OCI-LY1 (cell line): ENCODE measurements at regions not wholly inside any gene's neighbourhood (a gene's known extent, or its start where the extent isn't known, plus 50 kb on each side); places are given as distances from the start of the nearest gene placed in this dataset.

Source experiments
- H2AFZ ChIP-seq: fragments of 200-600 bp; sonication (generic), shearing (Covaris generic); 2 replicates; pipeline ENCODE4 v1.6.0; 2014; ENCODE audit warnings: antibody characterized with exemption, mild to moderate bottlenecking, low read length
- H3F3A ChIP-seq: fragments of 200-600 bp; sonication (generic), shearing (Covaris generic); 2 replicates; pipeline ENCODE4 v1.6.0; 2014; ENCODE audit warnings: mild to moderate bottlenecking, antibody characterized with exemption, low read length, moderate library complexity; ENCODE audit not compliant: insufficient read depth
- H3K27ac ChIP-seq: fragments of 200-600 bp; sonication (generic); 2 replicates; pipeline ENCODE4 v1.5.1; 2014; ENCODE audit warnings: low read length, mixed run types, mild to moderate bottlenecking, low read depth; ENCODE audit not compliant: poor library complexity, severe bottlenecking
- H3K27me3 ChIP-seq: fragments of 200-600 bp; sonication (generic); 2 replicates; pipeline ENCODE4 v1.6.0; 2014; ENCODE audit warnings: antibody characterized with exemption, mild to moderate bottlenecking, low read length, moderate library complexity; ENCODE audit not compliant: insufficient read depth
- H3K36me3 ChIP-seq: fragments of 200-600 bp; sonication (generic); 2 replicates; pipeline ENCODE4 v1.6.1; 2014; ENCODE audit warnings: mild to moderate bottlenecking, antibody characterized with exemption, low read length, moderate library complexity, mixed read lengths; ENCODE audit not compliant: insufficient read depth
- H3K4me1 ChIP-seq: fragments of 200-600 bp; sonication (generic); 2 replicates; pipeline ENCODE4 v1.5.1; 2014; ENCODE audit warnings: mild to moderate bottlenecking, low read length, moderate library complexity; ENCODE audit not compliant: insufficient read depth, severe bottlenecking
- H3K4me2 ChIP-seq: fragments of 200-600 bp; sonication (generic), shearing (Covaris generic); 2 replicates; pipeline ENCODE4 v1.6.1; 2014; ENCODE audit warnings: low read length
- H3K4me3 ChIP-seq: fragments of 200-600 bp; sonication (generic); 2 replicates; pipeline ENCODE4 v1.5.1; 2014; ENCODE audit warnings: low read length, low read depth, mild to moderate bottlenecking, mixed read lengths; ENCODE audit not compliant: poor library complexity, severe bottlenecking
- H3K79me2 ChIP-seq: fragments of 200-600 bp; shearing (Covaris generic); 2 replicates; pipeline ENCODE4 v1.6.1; 2016; ENCODE audit warnings: mixed run types, low read length, mixed read lengths; ENCODE audit not compliant: insufficient read depth
- H3K9ac ChIP-seq: fragments of 200-600 bp; sonication (generic), shearing (Covaris generic); 2 replicates; pipeline ENCODE4 v1.6.1; 2014; ENCODE audit warnings: mild to moderate bottlenecking, low read length, mixed read lengths
- H3K9me2 ChIP-seq: fragments of 200-600 bp; sonication (generic), shearing (Covaris generic); 2 replicates; pipeline ENCODE4 v1.6.1; 2014; ENCODE audit warnings: low read depth, mild to moderate bottlenecking, low read length, mixed read lengths
- H3K9me3 ChIP-seq: fragments of 200-600 bp; shearing (Covaris generic); 2 replicates; pipeline ENCODE4 v1.6.1; 2014; ENCODE audit warnings: low read length, mixed read lengths
- H4K20me1 ChIP-seq: fragments of 200-600 bp; sonication (generic), shearing (Covaris generic); 2 replicates; pipeline ENCODE4 v1.6.0; 2016; ENCODE audit warnings: mild to moderate bottlenecking, low read length; ENCODE audit not compliant: insufficient read depth
- CTCF ChIP-seq: fragments of 200-600 bp; sonication (generic), shearing (Covaris generic); IDR thresholded peaks from 2 replicates; pipeline ENCODE4 v1.5.1; 2017; ENCODE audit warnings: mild to moderate bottlenecking, antibody characterized with exemption, low read length, moderate library complexity, mixed read lengths
- EZH2 ChIP-seq: fragments of 200-600 bp; sonication (generic), shearing (Covaris generic); IDR thresholded peaks from 2 replicates; pipeline ENCODE4 v1.8.0; 2017; ENCODE audit warnings: borderline replicate concordance, mixed run types, mild to moderate bottlenecking, antibody characterized with exemption, low read length, moderate library complexity, mixed read lengths

- Histone ChIP-seq H2AFZ (no peak overlapping the region), H3K9ac (no peak overlapping the region), H3K79me2 (no peaks in the 10 kb centered on the region), H4K20me1 (no peaks in the 10 kb centered on the region), H3K9me3 (no peaks in the 10 kb centered on the region), H3K36me3 (no peaks in the 10 kb centered on the region), H3K4me2 (no peak overlapping the region), H3K27me3 (peaks cover 8% of the 10 kb centered on the region; the same call in 1 of the 2 replicates), H3K4me1 (no peaks in the 10 kb centered on the region), H3K27ac (no peak overlapping the region), H3F3A (no peaks in the 10 kb centered on the region), H3K4me3 (no peak overlapping the region), H3K9me2 (no peaks in the 10 kb centered on the region)
- TF ChIP-seq EZH2 (no peak), CTCF (no peak)
Measured at GRCh38 chr3:177468816-177469215, 271.5 kb upstream of the TBL1XR1 start.

- TF ChIP-seq EZH2 (no peak), CTCF (no peak)
- no peaks in the 10 kb centered on the region for H3K4me1 ChIP-seq
- no peak overlapping the region for H3K4me2 ChIP-seq
- no peaks in the 10 kb centered on the region for H3K36me3 ChIP-seq
- no peaks in the 10 kb centered on the region for H3F3A ChIP-seq
- no peak overlapping the region for H3K4me3 ChIP-seq
- H3K9me2 ChIP-seq = no peaks in the 10 kb centered on the region
- H3K27ac ChIP-seq = no peak overlapping the region
- no peak overlapping the region for H3K9ac ChIP-seq
- H3K79me2 ChIP-seq = no peaks in the 10 kb centered on the region
- H3K9me3 ChIP-seq = no peaks in the 10 kb centered on the region
- H2AFZ ChIP-seq = no peak overlapping the region
- H3K27me3 ChIP-seq = peaks cover 8% of the 10 kb centered on the region; the same call in 1 of the 2 replicates
- H4K20me1 ChIP-seq = no peaks in the 10 kb centered on the region
Measured at GRCh38 chr3:177469216-177469615, 271.9 kb upstream of the TBL1XR1 start.

DNA sequence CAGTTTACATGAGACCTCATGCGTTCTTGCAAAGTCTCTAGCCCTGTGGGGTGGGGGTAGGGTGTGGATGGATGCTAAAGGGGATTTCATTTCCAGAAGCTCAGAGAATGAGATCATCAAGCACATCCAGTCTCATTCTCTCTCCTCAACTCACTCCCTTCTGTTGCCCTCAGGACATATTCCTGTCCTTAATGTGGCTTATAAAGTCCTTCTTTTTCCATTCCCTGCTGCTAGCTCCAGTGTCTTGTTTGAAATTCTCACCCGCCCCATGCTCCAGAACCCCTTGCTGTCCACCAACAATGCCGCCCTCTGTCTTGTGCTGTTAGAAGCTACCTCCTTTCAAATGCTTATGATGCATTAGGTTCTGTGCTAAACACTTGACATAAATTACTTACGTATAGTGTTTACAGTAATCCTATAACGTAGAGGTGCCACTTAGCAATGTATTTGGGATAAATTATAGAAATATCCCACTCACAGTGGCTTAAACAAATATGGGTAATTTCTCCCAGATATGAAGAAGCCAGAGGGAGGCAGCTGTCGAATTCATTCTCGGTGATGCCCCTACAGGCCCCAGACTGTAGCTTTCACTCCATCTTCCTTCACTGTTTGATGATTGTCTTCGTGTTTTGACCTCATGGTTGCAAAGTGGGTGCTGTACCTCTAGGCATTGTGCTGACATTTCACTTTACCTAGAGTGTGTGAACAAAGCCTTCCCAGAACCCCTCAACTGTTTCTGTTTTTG is 273.1 kb upstream of the TBL1XR1 start:
- Histone ChIP-seq H3K27ac (no peak overlapping the region), H3K9me2 (no peaks in the 10 kb centered on the region)

More for the DNA sequence above, 273.1 kb upstream of the TBL1XR1 start:
- no peak for TF ChIP-seq EZH2
- no peak for TF ChIP-seq CTCF
- Histone ChIP-seq H3K27me3 (peaks cover 6% of the 10 kb centered on the region; the same call in 1 of the 2 replicates), H3K4me1 (no peaks in the 10 kb centered on the region), H3K4me2 (no peak overlapping the region), H3K9ac (no peak overlapping the region), H4K20me1 (no peaks in the 10 kb centered on the region), H3K9me3 (no peaks in the 10 kb centered on the region), H2AFZ (no peak overlapping the region), H3K79me2 (no peaks in the 10 kb centered on the region), H3F3A (no peaks in the 10 kb centered on the region), H3K4me3 (no peak overlapping the region), H3K36me3 (no peaks in the 10 kb centered on the region)
